ENCODE measurements at regions not wholly inside any gene's neighbourhood (a gene's known extent, or its start where the extent isn't known, plus 50 kb on each side); places are given as distances from the start of the nearest gene placed in this dataset.

GRCh38 chr12:23361971-23362370, 587.5 kb downstream of the SOX5 start:
- Histone ChIP-seq H3K4me1 (ENCODE audit: control insufficient read depth, insufficient read depth, low read length) (no peaks in the 10 kb centered on the region), H3K36me3 (ENCODE audit: control insufficient read depth, insufficient read depth, low read length) (no peaks in the 10 kb centered on the region), H3K9me3 (ENCODE audit: control insufficient read depth, insufficient read depth, low read length) (no peaks in the 10 kb centered on the region), H3K4me3 (ENCODE audit: low read length) (no peak overlapping the region), H3K27ac (ENCODE audit: low read length) (no peak overlapping the region), H3K27me3 (ENCODE audit: control insufficient read depth, insufficient read depth, low read length) (no peaks in the 10 kb centered on the region)
- DNase-seq (no peak), ATAC-seq (no peak)
- no peaks in the 10 kb centered on the region for H3K27me3 Mint-ChIP-seq (ENCODE audit: low read depth in 2 of 2)
- no peaks in the 10 kb centered on the region for H3K4me1 Mint-ChIP-seq
- H3K9me3 Mint-ChIP-seq = peaks cover 11 to 13% of the 10 kb centered on the region in 2 donors
- H3K27ac Mint-ChIP-seq = no peak overlapping the region
- no peak overlapping the region for H3K4me3 Mint-ChIP-seq
- no peak for TF ChIP-seq CTCF (IDR thresholded peaks at IDR 0.05)
- WGBS (ENCODE audit: insufficient coverage) = 75% methylated on average over 5 of the region's 6 CpGs
- intact Hi-C loops (cut with micrococcal nuclease) = no loop called here
- H3K36me3 Mint-ChIP-seq = no peaks in the 10 kb centered on the region

GRCh38 chr12:23368590-23368989, 580.9 kb downstream of the SOX5 start:
- H3K36me3 Mint-ChIP-seq = no peaks in the 10 kb centered on the region
- no peak for TF ChIP-seq CTCF (IDR thresholded peaks at IDR 0.05)
- H3K27ac Mint-ChIP-seq = no peak overlapping the region
- H3K27me3 ChIP-seq (ENCODE audit: control insufficient read depth, insufficient read depth, low read length) = no peaks in the 10 kb centered on the region
- ATAC-seq = no peak
- no peak for DNase-seq
- no peaks in the 10 kb centered on the region for H3K36me3 ChIP-seq (ENCODE audit: control insufficient read depth, insufficient read depth, low read length)
- no peak overlapping the region for H3K4me3 Mint-ChIP-seq
- no peaks in the 10 kb centered on the region for H3K27me3 Mint-ChIP-seq (ENCODE audit: low read depth in 2 of 2)
- intact Hi-C loops (cut with micrococcal nuclease) = no loop called here
- no peak overlapping the region for H3K4me3 ChIP-seq (ENCODE audit: low read length)
- no peaks in the 10 kb centered on the region for H3K4me1 Mint-ChIP-seq
- WGBS (ENCODE audit: insufficient coverage) = no CpG with 5 or more reads among the region's 1 CpG
- H3K27ac ChIP-seq (ENCODE audit: low read length) = no peak overlapping the region
- peaks cover 20 to 24% of the 10 kb centered on the region in 2 donors for H3K9me3 Mint-ChIP-seq
- H3K9me3 ChIP-seq (ENCODE audit: control insufficient read depth, insufficient read depth, low read length) = peaks cover 4% of the 10 kb centered on the region
- H3K4me1 ChIP-seq (ENCODE audit: control insufficient read depth, insufficient read depth, low read length) = no peaks in the 10 kb centered on the region

GRCh38 chr12:23375621-23376020, 573.8 kb downstream of the SOX5 start:
- intact Hi-C loops (cut with micrococcal nuclease) = no loop called here
- Histone ChIP-seq H3K27ac (ENCODE audit: low read length) (no peak overlapping the region), H3K4me3 (ENCODE audit: low read length) (no peak overlapping the region), H3K9me3 (ENCODE audit: control insufficient read depth, insufficient read depth, low read length) (peaks cover 12% of the 10 kb centered on the region), H3K36me3 (ENCODE audit: control insufficient read depth, insufficient read depth, low read length) (no peaks in the 10 kb centered on the region), H3K27me3 (ENCODE audit: control insufficient read depth, insufficient read depth, low read length) (no peaks in the 10 kb centered on the region), H3K4me1 (ENCODE audit: control insufficient read depth, insufficient read depth, low read length) (no peaks in the 10 kb centered on the region)
- no peak for ATAC-seq
- DNase-seq = no peak
- no peaks in the 10 kb centered on the region for H3K4me1 Mint-ChIP-seq
- peaks cover 15 to 20% of the 10 kb centered on the region in 2 donors for H3K9me3 Mint-ChIP-seq
- no peak overlapping the region for H3K27ac Mint-ChIP-seq
- H3K36me3 Mint-ChIP-seq = peaks cover 7% of the 10 kb centered on the region
- no peaks in the 10 kb centered on the region for H3K27me3 Mint-ChIP-seq (ENCODE audit: low read depth in 2 of 2)
- no peak for TF ChIP-seq CTCF (IDR thresholded peaks at IDR 0.05)
- H3K4me3 Mint-ChIP-seq = no peak overlapping the region
- WGBS (ENCODE audit: insufficient coverage) = 64% methylated on average over 2 of the region's 3 CpGs

- Mint-ChIP-seq H3K4me1 (no peaks in the 10 kb centered on the region), H3K27me3 (ENCODE audit: low read depth in 2 of 2) (no peaks in the 10 kb centered on the region), H3K9me3 (peaks cover 15 to 20% of the 10 kb centered on the region in 2 donors), H3K36me3 (peaks cover 7% of the 10 kb centered on the region), H3K27ac (no peak overlapping the region), H3K4me3 (no peak overlapping the region)
- Histone ChIP-seq H3K9me3 (ENCODE audit: control insufficient read depth, insufficient read depth, low read length) (peaks cover 12% of the 10 kb centered on the region), H3K36me3 (ENCODE audit: control insufficient read depth, insufficient read depth, low read length) (no peaks in the 10 kb centered on the region), H3K27ac (ENCODE audit: low read length) (no peak overlapping the region), H3K4me3 (ENCODE audit: low read length) (no peak overlapping the region), H3K4me1 (ENCODE audit: control insufficient read depth, insufficient read depth, low read length) (no peaks in the 10 kb centered on the region), H3K27me3 (ENCODE audit: control insufficient read depth, insufficient read depth, low read length) (no peaks in the 10 kb centered on the region)
- intact Hi-C loops (cut with micrococcal nuclease) = no loop called here
- no peak for TF ChIP-seq CTCF (IDR thresholded peaks at IDR 0.05)
- 80% methylated on average over 3 of the region's 3 CpGs for WGBS (ENCODE audit: insufficient coverage)
- DNase-seq (no peak), ATAC-seq (no peak)
Measured at GRCh38 chr12:23376238-23376637, 573.2 kb downstream of the SOX5 start.
